ENCODE measurements at regions not wholly inside any gene's neighbourhood (a gene's known extent, or its start where the extent isn't known, plus 50 kb on each side); places are given as distances from the start of the nearest gene placed in this dataset. TPM values are rescaled to one million over a fixed set of nuclear protein-coding genes. Genes with fewer than 3 reads are reported as not detected.

DNA sequence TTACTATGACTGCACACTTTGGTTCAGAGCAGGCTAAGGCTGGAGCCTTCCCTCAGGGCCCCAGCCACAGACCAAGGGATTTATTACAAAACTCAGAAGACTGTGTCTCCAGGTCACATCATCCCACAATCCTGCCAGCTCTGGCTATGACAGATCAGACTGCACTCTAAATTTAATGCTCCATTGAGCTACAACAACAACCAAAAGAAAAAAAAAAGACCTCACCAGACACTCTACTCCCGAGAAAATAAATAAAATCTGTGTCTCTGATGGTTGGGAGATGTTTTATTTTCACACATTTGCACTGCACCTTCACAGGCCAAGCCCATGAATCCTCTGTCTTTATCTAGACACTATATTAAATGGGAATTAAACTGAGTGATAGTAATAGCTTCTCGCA is 50.8 kb upstream of the CTNNB1 start:
- no peak overlapping the region for H3K27ac ChIP-seq (ENCODE audit: low read depth in 1 of 2, low read length in 1 of 2)
- TF ChIP-seq, protein P1, sequence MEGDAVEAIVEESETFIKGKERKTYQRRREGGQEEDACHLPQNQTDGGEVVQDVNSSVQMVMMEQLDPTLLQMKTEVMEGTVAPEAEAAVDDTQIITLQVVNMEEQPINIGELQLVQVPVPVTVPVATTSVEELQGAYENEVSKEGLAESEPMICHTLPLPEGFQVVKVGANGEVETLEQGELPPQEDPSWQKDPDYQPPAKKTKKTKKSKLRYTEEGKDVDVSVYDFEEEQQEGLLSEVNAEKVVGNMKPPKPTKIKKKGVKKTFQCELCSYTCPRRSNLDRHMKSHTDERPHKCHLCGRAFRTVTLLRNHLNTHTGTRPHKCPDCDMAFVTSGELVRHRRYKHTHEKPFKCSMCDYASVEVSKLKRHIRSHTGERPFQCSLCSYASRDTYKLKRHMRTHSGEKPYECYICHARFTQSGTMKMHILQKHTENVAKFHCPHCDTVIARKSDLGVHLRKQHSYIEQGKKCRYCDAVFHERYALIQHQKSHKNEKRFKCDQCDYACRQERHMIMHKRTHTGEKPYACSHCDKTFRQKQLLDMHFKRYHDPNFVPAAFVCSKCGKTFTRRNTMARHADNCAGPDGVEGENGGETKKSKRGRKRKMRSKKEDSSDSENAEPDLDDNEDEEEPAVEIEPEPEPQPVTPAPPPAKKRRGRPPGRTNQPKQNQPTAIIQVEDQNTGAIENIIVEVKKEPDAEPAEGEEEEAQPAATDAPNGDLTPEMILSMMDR (IDR thresholded peaks at IDR 0.05; ENCODE audit: control extremely low read depth, extremely low read depth), result no peak
- H3K36me3 ChIP-seq (ENCODE audit: control insufficient read depth in 4 of 4, insufficient read depth in 4 of 4, low read length in 4 of 4), result no peaks in the 10 kb centered on the region
- peaks cover 0 to 6% (median 1%) of the 10 kb centered on the region in 4 donors for H3K9me3 ChIP-seq (ENCODE audit: control insufficient read depth in 4 of 4, insufficient read depth in 3 of 4, low read length in 3 of 4)
- no peak overlapping the region for H3K4me3 ChIP-seq
- ATAC-seq (ENCODE audit: insufficient read depth, low FRiP score), result no peak
- WGBS, 2 donors, result 82 to 92% methylated on average over 2 of the region's 2 CpGs
- no peaks in the 10 kb centered on the region for H3K4me1 ChIP-seq (ENCODE audit: control insufficient read depth in 5 of 5, insufficient read depth in 5 of 5, low read length in 5 of 5)
- H3K9ac ChIP-seq (ENCODE audit: insufficient read depth in 1 of 2, low read length in 2 of 2), result no peak overlapping the region
- H3K27me3 ChIP-seq (ENCODE audit: control insufficient read depth in 3 of 3, insufficient read depth in 3 of 3, low read length in 2 of 3), result no peaks in the 10 kb centered on the region
- DNase-seq, result no peak

DNA sequence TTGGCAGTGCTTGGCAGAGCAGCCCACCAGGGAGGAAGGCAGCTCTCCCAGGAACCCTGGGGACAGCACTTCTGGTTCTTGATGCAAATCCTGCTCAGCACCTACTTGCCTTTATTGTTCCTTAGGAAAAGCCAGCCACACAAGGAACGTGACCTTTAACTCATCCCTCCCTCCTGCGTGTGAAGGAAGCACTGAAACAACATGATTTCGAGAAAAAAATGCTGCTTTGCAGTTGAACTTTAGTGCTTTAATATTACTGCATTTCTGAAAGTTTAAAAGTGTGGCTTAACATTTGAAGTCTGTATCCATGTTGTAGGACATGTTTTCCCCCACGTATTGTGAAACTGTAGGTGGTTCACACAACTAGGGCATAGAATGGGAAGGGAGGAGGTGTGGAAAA is 50.4 kb upstream of the CTNNB1 start:
- Histone ChIP-seq H3K4me1 (ENCODE audit: control insufficient read depth in 5 of 5, insufficient read depth in 5 of 5, low read length in 5 of 5) (no peaks in the 10 kb centered on the region), H3K27me3 (ENCODE audit: control insufficient read depth in 3 of 3, insufficient read depth in 3 of 3, low read length in 2 of 3) (no peaks in the 10 kb centered on the region), H3K9ac (ENCODE audit: insufficient read depth in 1 of 2, low read length in 2 of 2) (no peak overlapping the region), H3K9me3 (ENCODE audit: control insufficient read depth in 4 of 4, insufficient read depth in 3 of 4, low read length in 3 of 4) (peaks cover 0 to 6% (median 1%) of the 10 kb centered on the region in 4 donors), H3K36me3 (ENCODE audit: control insufficient read depth in 4 of 4, insufficient read depth in 4 of 4, low read length in 4 of 4) (no peaks in the 10 kb centered on the region), H3K4me3 (no peak overlapping the region), H3K27ac (ENCODE audit: low read depth in 1 of 2, low read length in 1 of 2) (no peak overlapping the region)
- WGBS, 2 donors, result 82 to 93% methylated on average over 4 of the region's 4 CpGs
- ATAC-seq (ENCODE audit: insufficient read depth, low FRiP score) (no peak), DNase-seq (no peak)
- TF ChIP-seq, protein P1 (IDR thresholded peaks at IDR 0.05; ENCODE audit: control extremely low read depth, extremely low read depth), result no peak

Small RNA genes lying in the stretch of these regions (small RNA-seq; reads per million reads assigned to genes)
- gene AC099560.2 (ENCODE audit: low replicate concordance) (not detected), gene HMGN2P24 (ENCODE audit: low replicate concordance) (not detected)

All from lung (tissue), 12 donors.